ENCODE measurements at regions not wholly inside any gene's neighbourhood (a gene's known extent, or its start where the extent isn't known, plus 50 kb on each side); places are given as distances from the start of the nearest gene placed in this dataset.

DNA sequence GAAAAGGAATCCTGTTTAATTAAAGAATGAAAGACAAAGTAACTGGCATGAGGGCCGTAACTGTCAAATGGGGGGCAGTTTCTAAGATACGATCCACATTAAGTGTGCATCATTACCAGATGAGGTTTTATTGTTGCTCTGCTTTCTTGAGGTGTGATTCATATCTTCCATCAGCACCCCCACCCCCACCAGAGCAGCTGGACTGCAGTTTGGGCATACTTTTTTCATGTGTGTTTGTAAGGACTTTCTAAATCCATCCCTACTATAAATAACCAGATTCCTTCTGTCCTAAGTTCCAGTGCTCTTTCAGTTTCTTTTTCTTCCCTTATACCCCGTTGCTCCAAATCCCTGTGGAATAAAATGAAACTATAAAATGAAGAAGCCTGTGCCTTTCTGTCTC lies 142.1 kb downstream of the CDCA7 start:
- Histone ChIP-seq H4K20me1 (ENCODE audit: insufficient read depth) (no peaks in the 10 kb centered on the region), H3K4me3 (ENCODE audit: low read length) (no peak overlapping the region), H3K36me3 (ENCODE audit: insufficient read depth, low read length) (no peaks in the 10 kb centered on the region), H3K27me3 (ENCODE audit: insufficient read depth, low read depth, low read length) (no peaks in the 10 kb centered on the region), H3F3A (ENCODE audit: insufficient read depth, low read length, poor library complexity, severe bottlenecking) (no peaks in the 10 kb centered on the region), H3K9me2 (ENCODE audit: insufficient read depth, low read length) (no peaks in the 10 kb centered on the region), H3K4me2 (ENCODE audit: low read length) (no peak overlapping the region), H3K9me3 (ENCODE audit: low read length) (no peaks in the 10 kb centered on the region), H3K27ac (ENCODE audit: low read length) (no peak overlapping the region), H2AFZ (ENCODE audit: low read depth, low read length) (no peak overlapping the region), H3K79me2 (replicated peaks; ENCODE audit: insufficient read depth, low read length) (no peaks in the 10 kb centered on the region), H3K9ac (ENCODE audit: low read length) (no peak overlapping the region)
- TF ChIP-seq, protein P1, sequence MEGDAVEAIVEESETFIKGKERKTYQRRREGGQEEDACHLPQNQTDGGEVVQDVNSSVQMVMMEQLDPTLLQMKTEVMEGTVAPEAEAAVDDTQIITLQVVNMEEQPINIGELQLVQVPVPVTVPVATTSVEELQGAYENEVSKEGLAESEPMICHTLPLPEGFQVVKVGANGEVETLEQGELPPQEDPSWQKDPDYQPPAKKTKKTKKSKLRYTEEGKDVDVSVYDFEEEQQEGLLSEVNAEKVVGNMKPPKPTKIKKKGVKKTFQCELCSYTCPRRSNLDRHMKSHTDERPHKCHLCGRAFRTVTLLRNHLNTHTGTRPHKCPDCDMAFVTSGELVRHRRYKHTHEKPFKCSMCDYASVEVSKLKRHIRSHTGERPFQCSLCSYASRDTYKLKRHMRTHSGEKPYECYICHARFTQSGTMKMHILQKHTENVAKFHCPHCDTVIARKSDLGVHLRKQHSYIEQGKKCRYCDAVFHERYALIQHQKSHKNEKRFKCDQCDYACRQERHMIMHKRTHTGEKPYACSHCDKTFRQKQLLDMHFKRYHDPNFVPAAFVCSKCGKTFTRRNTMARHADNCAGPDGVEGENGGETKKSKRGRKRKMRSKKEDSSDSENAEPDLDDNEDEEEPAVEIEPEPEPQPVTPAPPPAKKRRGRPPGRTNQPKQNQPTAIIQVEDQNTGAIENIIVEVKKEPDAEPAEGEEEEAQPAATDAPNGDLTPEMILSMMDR (IDR thresholded peaks at IDR 0.05; ENCODE audit: poor library complexity, severe bottlenecking) = no peak
- TF ChIP-seq EP300 (conservative IDR thresholded peaks at IDR 0.05; ENCODE audit: poor library complexity, severe bottlenecking) (no peak), MXI1 (conservative IDR thresholded peaks at IDR 0.05; ENCODE audit: poor library complexity, severe bottlenecking) (no peak), POLR2AphosphoS5 (IDR thresholded peaks at IDR 0.05) (no peak), EZH2 (IDR thresholded peaks at IDR 0.05; ENCODE audit: borderline replicate concordance, insufficient read depth, low read length, poor library complexity, severe bottlenecking) (no peak), TAF1 (IDR thresholded peaks at IDR 0.05; ENCODE audit: low read depth) (no peak), RAD21 (conservative IDR thresholded peaks at IDR 0.05) (no peak), SMC3 (conservative IDR thresholded peaks at IDR 0.05; ENCODE audit: poor library complexity) (no peak)
- TF ChIP-seq, protein P2, sequence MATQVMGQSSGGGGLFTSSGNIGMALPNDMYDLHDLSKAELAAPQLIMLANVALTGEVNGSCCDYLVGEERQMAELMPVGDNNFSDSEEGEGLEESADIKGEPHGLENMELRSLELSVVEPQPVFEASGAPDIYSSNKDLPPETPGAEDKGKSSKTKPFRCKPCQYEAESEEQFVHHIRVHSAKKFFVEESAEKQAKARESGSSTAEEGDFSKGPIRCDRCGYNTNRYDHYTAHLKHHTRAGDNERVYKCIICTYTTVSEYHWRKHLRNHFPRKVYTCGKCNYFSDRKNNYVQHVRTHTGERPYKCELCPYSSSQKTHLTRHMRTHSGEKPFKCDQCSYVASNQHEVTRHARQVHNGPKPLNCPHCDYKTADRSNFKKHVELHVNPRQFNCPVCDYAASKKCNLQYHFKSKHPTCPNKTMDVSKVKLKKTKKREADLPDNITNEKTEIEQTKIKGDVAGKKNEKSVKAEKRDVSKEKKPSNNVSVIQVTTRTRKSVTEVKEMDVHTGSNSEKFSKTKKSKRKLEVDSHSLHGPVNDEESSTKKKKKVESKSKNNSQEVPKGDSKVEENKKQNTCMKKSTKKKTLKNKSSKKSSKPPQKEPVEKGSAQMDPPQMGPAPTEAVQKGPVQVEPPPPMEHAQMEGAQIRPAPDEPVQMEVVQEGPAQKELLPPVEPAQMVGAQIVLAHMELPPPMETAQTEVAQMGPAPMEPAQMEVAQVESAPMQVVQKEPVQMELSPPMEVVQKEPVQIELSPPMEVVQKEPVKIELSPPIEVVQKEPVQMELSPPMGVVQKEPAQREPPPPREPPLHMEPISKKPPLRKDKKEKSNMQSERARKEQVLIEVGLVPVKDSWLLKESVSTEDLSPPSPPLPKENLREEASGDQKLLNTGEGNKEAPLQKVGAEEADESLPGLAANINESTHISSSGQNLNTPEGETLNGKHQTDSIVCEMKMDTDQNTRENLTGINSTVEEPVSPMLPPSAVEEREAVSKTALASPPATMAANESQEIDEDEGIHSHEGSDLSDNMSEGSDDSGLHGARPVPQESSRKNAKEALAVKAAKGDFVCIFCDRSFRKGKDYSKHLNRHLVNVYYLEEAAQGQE (IDR thresholded peaks at IDR 0.05; ENCODE audit: borderline replicate concordance) = no peak

DNA sequence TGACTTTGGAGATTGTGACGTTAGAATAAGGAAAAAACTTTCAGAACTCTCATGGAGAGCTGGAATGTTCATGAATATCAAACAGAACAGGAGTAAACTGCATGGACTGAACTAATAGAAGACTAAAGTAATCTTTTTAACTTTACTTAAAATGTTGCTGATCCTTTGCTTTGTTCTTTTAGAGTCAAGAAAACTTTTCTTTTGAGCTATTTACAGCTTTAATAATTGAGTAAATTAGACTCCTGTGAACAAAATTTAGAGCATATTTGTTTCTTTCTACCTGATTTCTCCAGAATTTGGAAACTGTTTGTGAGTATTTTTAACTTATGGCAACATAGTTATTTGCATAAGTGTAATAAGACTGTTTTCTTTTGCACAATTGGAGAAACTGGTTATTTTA lies 146.3 kb downstream of the CDCA7 start:
- Histone ChIP-seq H2AFZ (ENCODE audit: low read depth, low read length) (no peak overlapping the region), H3K27ac (ENCODE audit: low read length) (no peak overlapping the region), H3K79me2 (replicated peaks; ENCODE audit: insufficient read depth, low read length) (no peaks in the 10 kb centered on the region), H3K9ac (ENCODE audit: low read length) (no peak overlapping the region), H3K27me3 (ENCODE audit: insufficient read depth, low read depth, low read length) (no peaks in the 10 kb centered on the region), H3K4me2 (ENCODE audit: low read length) (no peak overlapping the region), H3K9me2 (ENCODE audit: insufficient read depth, low read length) (no peaks in the 10 kb centered on the region), H3K4me3 (ENCODE audit: low read length) (no peak overlapping the region), H3K36me3 (ENCODE audit: insufficient read depth, low read length) (no peaks in the 10 kb centered on the region), H4K20me1 (ENCODE audit: insufficient read depth) (no peaks in the 10 kb centered on the region), H3K9me3 (ENCODE audit: low read length) (no peaks in the 10 kb centered on the region), H3F3A (ENCODE audit: insufficient read depth, low read length, poor library complexity, severe bottlenecking) (no peaks in the 10 kb centered on the region)
- TF ChIP-seq MXI1 (conservative IDR thresholded peaks at IDR 0.05; ENCODE audit: poor library complexity, severe bottlenecking) = no peak
- TF ChIP-seq, protein P2 (IDR thresholded peaks at IDR 0.05; ENCODE audit: borderline replicate concordance) = no peak
- no peak for TF ChIP-seq EP300 (conservative IDR thresholded peaks at IDR 0.05; ENCODE audit: poor library complexity, severe bottlenecking)

All from neural cell (in vitro differentiated cells).